ENCODE measurements at regions not wholly inside any gene's neighbourhood (a gene's known extent, or its start where the extent isn't known, plus 50 kb on each side); places are given as distances from the start of the nearest gene placed in this dataset.

DNA sequence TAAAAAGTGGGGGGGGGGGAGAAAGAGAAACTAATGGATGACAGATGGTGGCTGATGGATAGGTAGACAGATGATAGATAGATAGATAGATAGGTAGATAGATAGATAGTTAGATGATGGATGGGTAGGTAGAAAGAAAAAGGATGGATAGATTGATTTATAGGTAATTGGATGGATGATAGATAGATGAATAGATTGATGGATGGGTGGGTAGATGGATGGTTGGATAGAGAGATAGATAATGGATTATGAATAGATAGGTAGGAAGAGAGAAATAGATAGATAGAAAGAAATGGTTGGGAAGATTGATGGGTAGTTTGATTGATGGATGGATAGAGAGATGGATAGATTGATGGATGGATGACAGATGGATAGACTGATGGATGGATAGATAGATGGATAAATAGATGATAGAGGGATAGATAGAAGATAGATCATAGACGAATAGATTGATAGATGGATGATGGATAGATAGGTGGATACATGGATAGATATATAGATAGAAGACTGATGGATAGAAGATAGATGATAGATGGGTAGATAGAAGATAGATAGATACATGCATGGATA lies 337.1 kb downstream of the C16orf95 start:
- no peak for DNase-seq (ENCODE audit: low spot score)

DNA sequence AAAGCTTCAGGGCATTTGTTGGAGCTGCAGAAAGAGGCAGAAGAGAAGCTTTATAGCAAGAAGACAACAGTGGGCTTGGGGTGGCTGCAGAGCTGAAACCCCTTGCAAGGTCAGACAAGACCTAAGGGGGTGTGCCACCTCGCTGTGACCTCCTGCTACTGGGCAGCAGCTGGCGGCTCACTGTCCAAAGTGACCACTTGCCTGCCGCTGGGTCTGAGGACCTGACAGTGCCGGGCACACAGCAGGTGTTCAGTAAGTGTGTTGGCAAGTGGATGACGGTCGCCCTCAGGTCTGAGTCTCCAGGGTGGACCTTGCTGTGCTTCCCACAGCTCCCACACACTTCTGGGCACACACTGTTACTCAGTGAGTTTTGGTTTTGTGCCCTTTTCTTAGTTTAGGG lies 336.5 kb downstream of the C16orf95 start:
- no peak for DNase-seq (ENCODE audit: low spot score)

DNA sequence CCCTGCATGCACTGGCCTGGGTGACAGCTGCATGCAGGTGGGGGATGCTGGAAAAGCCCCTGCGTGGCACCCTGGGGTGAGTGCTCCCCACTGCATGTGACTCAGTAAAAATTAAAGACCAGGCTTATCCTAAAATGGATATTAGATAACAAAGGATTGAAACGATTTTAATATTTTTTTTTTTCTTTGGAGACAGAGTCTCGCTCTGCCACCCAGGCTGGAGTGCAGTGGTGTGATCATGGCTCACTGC lies 334.9 kb downstream of the C16orf95 start:
- no peak for DNase-seq (ENCODE audit: low spot score)

DNA sequence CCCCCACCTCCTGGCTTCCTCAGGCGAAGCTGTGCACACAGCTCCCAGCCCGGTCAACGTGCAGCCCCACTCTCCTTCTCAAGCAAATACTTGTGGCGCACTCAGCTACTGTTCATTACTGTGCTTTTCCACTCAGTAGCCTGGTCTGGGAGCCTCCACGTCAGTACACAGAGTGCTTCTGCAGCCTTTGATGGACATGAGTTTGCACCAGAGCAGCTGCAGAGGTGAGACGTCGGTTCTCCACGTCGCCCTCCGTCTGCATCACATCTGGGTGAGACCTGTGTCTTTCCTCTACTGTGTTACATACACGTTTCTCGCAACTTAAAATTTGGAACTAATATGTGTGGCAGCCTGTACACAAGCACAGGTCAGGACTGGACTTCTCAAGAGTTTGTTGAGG lies 334.3 kb downstream of the C16orf95 start:
- DNase-seq (ENCODE audit: low spot score), result no peak

DNA sequence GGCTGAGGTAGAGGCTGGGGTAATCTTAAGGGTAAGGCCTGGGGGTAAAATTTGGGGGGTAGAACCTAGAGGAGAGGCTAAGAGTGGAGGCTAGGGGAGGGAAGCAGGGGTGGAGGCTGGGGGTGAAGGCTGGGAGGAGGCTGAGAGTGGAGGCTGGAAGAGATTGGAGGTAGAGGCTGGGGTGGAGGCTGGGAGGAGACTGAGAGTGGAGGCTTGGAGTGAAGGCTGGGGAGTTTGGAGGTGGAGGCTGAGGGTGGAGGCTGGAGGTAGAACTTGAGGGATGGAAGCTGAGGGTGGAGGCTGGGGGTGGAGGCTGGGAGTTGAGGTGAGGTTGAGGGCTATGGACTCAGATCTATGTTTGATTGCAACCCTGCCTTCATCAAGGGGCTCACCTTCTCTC lies 333.6 kb downstream of the C16orf95 start:
- no peak for DNase-seq (ENCODE audit: low spot score)

DNA sequence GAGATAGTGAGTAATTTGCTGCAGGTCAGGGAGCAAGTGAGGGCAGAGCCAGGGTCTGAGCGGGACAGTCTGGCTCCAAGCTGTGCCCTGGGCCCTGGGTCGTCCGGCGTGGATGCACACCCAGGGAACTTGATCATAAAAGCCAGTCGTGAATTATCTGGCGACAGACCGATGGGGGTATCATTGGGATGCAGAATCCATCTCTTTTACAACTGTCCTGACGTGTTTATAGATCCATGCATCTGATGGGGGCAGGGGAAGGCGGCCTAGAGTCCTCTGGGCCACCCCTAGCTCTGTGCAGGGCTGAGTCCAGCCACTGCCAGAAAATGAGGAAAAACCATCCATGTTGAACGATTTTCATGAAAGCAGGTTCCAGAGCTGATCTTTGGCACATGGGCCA lies 332.8 kb downstream of the C16orf95 start:
- DNase-seq (ENCODE audit: low spot score), result no peak

DNA sequence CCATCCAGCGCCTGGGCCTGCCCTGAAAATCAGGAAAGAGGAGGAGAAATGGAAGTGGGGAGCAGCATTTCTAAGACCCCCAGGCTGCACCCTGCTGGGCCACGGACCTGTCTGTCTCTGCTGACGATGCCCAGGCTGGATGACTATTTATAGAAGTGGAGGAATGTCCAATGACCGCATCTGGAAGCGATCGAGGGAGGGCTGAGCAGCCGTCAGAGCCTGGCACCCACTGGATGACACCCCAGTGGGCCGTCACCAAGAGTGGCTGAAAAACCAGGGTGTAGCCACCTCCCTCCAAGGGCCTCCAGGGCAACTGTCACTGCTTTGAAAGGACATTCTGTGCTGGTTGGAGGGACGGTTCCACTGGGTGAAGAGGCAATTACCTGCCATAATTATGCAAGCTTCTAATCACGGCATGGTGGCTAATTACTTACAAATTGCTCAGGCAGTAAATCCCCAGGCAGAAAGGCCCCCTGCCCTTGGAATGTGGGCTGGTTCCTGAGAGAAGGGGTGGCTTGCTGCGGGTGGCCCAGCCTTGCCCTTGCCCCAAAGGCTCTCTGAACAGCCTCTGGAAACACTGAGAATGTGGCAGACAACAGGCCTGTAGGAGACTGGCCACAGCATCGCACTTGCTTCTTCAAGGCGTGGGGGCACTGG lies 332.1 kb downstream of the C16orf95 start:
- no peak for DNase-seq (ENCODE audit: low spot score)

DNA sequence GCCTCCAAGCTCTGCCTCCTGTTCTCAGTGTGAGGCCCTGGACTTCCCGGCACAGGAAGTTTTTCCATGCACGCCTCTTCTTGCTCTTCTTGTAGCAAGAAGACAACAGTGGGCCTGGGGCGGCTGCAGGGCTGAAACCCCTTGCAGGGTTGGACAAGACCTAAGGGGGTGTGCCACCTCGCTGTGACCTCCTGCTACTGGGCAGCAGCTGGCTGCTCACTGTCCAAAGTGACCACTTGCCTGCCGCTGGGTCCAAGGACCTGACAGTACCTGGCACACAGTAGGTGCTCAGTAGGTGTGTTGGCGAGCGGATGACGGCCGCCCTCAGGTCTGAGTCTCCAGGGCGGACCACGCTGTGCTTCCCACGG lies 331.6 kb downstream of the C16orf95 start:
- no peak for DNase-seq (ENCODE audit: low spot score)

DNA sequence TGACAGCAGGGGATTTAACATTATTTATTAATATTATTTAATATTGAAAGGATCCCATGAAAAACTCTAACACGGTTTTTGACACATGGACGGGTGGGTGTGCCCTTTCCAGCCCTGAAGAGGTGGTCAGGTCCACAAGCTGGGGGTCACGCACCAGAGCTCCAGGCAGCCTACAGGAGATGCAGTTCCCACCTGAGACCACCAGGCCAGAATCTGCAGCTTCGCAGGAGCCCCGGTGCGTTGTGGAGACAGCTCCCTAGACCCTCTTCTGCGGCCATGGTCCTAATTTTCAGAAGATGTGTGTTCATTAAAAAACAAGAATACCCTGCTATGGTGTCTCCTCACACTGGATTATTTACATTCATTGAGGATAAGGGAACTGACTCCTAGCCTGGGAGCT lies 331.1 kb downstream of the C16orf95 start:
- no peak for DNase-seq (ENCODE audit: low spot score)

DNA sequence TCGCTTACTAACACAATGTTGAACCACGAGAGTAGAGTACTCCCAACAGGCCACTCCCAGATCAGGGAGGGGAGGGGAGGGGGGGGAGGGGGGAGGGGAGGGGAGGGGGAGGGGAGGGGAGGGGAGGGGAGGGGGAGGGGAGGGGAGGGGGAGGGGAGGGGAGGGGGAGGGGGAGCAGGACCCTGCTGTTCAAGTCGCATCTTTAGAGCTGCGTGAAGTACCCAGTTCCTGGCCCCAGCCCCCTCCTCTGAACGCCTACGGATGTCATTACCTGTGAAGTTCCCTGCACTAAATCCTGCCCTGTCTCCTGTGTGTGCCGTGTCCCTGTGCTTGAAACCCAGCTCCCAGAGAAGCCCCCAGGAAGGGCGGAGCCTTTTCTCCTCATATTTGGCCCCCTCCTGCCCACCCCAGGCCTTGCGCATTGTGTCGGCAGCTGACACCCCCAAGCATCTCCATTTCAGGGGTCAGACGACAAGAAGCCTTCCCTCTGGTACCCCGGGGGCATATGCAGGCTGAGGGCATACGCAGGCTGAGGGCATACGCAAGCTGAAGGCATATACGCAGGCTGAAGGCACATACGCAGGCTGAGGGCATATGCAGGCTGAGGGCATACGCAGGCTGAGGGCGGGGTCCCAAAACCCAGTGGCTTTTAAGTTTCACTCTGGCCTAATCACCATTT lies 330.2 kb downstream of the C16orf95 start:
- DNase-seq (ENCODE audit: low spot score), result no peak

DNA sequence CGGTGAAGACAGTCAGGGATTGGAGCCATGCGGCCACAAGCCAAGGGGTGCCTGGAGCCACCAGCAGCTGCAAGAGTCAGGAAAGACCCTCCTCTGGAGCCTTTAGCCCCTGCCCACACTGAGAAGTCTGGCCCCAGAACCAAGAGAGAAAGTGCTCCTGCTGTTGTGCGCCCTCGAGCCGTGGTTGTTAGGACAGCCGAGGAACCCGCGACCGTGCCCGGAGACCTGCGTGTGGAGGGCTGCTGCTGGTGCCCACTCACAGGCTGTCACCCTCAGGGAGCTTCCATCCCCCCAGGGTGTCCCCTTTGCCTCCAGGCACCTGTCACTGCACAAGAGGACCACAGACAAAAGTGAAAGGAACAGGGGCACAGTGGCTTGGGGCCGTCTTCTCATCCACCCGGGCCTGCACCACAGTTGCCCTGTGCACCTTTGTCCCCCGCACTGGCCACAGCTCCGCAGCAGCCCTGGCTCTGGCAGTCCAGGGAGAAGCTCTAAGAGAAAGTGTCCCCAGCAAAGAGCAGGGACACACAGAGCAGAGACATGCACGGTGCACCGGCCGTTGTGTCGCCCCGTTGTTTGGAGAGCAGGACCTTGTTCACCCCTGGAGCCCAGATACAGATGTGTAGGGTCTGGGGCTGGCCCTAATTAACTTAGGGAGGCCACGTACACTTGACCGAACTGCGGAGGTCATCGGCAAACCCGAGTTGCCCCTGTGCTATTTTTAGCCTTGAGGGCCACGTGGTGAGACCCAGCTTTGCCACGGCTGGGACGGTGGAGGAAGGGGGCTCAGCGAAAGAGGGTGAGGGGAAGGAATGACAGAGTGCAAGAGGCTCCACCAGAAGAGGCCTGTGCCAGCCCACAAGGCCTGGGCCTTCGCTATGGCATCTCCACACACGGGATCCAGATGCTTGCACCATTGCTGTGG lies 329.2 kb downstream of the C16orf95 start:
- DNase-seq (ENCODE audit: low spot score), result no peak

DNA sequence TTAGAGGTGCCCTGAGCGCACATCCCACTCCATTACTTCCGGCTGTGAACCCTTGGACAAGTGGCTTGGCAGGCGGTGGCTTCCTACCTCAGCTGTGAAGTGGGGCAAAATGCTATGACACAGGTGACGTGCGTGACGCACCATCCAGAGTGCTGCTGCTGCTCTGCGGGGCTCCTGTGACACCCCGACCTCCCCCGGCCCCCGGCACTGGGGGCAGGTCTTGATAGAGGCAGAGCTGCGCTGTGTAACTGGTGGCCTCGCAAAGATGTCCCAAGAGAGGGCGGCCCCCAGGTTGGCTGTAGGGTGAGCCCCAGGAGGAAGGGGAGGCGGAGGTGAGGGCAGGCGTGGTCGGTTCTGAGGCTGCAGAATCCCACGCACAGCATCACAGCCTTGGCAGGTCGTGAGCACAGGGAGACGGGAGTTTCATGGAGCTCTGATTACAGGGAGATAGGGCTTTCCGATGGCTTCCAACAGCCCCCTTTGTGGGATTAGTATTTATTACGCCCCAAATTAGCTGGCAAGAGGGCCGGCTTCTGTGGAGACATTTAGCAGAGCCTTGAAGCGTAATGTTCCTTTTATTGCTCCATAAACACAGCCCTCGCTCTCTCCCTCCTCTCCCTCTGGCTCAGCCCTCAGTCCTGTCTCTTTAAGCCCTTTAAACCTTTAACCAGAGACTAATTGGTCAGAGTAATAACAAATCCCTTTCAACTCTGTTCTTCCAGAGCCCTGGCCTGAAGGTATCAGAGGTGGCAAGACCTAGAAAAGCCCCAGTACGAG lies 328.1 kb downstream of the C16orf95 start:
- no peak for DNase-seq (ENCODE audit: low spot score)

DNA sequence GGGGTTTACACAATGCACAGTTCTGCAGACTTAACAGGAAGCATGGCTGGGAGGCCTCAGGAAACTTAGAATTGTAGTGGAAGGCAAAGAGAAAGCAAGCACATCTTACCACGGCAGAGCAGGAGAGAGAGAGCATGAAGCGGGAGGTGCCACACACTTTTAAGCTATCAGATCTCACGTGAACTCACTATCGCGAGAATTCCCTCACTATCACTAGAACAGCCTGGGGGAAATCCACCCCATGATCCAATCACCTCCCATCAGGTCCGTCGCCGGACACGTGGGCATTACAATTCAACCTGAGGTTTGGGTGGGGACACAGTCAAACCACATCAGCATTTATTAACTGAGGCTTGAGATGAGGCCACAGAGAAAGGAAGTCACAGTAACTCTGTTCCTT lies 326.7 kb downstream of the C16orf95 start:
- DNase-seq (ENCODE audit: low spot score), result no peak

DNA sequence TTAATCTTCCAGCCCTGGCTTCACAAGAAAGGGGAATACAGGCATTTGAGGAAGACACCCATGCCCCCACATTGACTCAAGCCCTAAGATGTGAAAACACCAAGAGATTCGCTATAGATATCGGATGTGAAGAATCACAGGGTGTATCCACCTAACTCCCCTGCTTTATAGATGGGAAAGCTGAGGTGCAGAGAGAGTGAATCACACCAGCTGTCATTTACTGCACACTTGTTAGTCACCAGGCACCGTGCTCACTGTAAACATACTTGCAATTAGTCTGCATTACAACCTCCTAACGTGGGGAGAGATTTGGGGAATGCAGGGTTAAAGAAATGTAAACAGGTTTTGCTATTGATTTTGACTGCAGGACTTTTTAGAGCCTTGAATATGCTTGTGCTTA lies 325.5 kb downstream of the C16orf95 start:
- no peak for DNase-seq (ENCODE audit: low spot score)

DNA sequence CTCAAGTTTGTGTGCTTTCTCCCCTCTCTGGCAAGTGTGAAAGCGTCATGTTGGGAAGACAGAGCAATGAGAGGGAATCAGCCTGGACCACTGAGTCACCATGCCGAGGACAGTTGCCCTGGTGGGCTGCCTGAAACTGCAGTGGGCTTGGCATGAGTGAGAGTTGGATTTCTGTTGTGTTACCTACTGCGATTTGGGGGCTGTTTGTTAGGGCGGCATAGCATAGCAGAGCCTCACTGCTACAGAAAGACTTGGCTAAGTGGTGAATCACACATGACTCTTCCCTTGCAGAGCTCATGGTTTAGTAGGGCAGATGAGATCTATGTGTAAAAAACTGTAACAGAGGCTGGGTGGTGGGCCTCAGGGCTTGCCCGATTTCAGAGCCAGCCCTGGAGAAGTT lies 324.6 kb downstream of the C16orf95 start:
- DNase-seq (ENCODE audit: low spot score), result no peak

DNA sequence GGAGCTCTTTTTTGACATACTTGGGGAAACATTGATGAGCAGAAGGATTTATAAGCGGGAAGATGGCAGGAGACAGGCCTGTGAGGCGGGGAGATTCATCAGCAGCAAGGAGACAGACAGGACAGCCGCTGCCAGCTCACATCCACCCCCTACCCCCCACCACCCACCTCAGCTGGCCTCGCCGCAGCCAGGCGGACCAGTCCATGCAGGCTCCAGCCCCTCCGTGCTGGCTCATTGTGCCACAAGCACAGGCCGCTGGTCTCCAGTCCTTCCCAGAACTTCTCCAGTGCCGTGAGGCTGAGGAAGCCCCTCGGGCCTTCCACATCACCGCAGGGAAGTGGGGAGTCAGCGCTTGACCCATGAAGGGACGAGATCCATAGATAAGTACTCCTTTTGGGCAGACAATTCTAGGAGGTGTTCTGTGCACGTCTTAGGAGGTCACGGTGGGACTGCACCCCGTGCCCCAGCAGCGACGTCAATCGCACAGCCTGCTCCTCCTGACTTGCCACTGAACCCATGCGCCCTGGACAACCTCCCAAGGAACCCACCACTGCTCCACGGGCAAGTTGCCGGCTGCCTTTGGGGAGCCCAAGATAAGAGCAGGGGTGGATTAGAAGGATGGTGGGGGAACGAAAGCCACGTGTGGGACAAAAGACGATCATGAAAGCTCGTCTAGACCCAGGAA lies 323.6 kb downstream of the C16orf95 start:
- DNase-seq (ENCODE audit: low spot score), result no peak

DNA sequence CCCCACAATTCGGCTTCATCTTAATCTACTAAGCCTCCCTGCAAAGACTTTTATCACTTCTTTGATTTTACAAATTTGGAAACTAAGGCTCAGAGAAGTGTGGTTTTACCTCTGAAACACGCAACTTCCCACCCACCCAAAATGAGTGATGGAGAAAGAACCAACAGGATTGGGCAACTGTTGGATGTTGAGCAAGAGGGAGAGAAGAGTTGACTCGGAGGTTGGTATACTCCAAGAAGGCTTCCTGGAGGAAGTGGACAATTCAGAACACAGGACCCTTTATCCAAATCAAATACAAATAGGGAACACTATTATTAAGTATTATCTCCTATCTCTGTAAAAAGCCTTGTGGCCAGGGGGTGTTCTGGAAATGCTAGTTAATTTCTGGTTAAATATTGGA lies 323.0 kb downstream of the C16orf95 start:
- DNase-seq (ENCODE audit: low spot score), result no peak

DNA sequence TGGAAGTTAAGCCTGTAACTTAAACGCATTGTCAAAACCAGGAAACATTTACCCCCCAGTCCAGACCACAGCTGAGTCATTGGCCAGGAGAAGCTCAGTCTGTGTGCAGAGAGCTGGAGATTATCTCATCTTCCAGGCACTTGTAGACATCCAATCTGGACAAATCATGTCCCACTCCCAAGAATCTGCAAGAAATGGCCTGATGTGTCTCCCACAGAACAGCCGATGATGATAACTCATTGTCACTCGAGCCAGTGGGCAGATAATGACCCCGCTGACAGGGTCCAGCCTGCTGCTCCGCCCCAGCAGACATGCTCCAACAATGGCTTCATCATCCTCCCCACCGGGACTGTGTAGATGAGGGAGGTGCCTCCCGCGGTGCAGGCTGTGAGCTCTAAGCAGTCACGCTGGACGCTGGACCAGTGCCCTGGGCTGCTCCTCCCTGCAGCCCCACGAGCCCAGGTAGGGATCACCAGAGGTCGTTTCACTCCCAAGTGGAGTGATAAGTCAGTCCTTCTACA lies 322.5 kb downstream of the C16orf95 start:
- DNase-seq (ENCODE audit: low spot score), result no peak

DNA sequence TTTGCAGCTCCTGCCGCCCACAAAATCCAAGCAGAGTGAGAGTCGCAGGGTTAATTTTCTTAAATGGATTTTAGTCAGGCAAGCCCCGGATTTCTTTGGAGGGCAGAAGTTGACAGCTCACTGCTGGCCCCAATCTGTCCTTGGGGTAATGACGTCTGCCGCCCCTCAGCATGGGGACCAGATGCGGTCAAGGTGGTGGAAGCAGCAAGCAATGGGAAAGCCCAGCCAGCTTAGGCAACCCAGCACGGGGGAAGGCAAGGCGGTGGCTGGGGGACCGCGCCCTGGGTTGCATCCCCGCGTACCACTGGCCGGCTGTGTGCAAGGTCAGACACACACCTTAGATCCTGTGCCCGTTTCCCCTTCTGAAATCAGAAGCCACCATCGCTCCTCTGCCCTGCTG lies 321.7 kb downstream of the C16orf95 start:
- no peak for DNase-seq (ENCODE audit: low spot score)

DNA sequence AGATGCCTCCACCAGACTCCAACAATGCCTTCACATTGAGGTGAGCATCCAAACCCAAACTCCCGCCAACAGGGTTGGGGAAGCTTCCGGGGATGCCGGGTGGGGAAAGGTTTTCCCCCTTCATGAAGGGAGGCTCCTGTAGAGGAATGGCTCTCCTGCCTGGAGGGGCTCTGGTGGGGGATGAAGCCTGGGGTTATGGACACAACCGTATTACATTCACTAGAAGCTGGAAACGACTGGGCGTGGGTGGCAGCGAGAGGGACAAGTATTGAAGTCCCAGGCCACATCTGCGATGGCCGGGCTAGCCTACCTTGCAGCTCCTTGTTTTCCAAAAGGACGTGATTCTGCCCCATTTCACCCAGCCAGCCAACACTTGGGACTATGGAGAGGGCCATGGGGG lies 321.1 kb downstream of the C16orf95 start:
- no peak for DNase-seq (ENCODE audit: low spot score)

DNA sequence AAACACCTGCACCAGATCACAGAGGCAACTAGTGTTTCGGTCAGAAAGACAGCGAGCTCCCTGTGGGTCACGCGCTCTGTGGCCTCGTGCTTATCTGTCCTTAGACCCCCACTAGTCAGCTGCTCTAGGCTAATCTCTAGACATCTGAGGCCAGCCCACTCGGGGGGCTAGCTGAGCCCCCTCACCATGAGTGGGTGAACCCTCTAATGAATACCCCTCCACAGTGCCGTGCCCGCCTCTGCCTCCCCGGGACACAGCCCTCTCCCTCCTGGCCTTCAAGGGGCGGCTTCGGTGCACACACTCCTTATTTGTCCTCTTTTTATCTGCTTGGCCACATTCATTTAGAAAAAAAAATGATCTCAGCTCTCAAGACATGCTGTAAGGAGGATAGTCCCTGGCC lies 320.1 kb downstream of the C16orf95 start:
- DNase-seq (ENCODE audit: low spot score), result no peak

Measured in D341Med (cell line).